ENCODE measurements at regions not wholly inside any gene's neighbourhood (a gene's known extent, or its start where the extent isn't known, plus 50 kb on each side); places are given as distances from the start of the nearest gene placed in this dataset.

DNA sequence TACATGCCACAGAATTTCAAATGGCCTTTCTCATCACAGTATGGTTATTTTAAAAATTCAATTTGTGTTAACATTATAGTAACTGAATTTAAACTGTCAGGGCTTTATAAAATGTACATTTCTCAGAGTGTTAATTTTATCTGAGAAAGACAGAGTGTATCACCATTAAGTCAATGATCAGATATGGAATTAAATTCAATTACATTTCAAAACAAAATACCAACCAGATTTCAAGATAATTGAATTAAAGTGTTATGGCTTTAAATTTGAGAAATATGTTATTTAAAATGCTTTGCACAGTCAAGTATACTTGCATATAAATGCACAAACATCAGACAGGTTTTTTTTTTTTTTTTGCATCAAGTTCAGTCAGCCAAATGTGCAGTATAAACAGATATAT, 1574.4 kb downstream of the BRINP3 start:
- Histone ChIP-seq H3K9ac (ENCODE audit: low read depth, low read length) (no peak overlapping the region), H3K9me3 (ENCODE audit: control insufficient read depth, insufficient read depth, low read length) (no peaks in the 10 kb centered on the region), H3K36me3 (ENCODE audit: insufficient read depth, low read length) (no peaks in the 10 kb centered on the region), H3K4me1 (ENCODE audit: insufficient read depth, low read length) (no peaks in the 10 kb centered on the region; the same call in 1 of the 2 replicates)

DNA sequence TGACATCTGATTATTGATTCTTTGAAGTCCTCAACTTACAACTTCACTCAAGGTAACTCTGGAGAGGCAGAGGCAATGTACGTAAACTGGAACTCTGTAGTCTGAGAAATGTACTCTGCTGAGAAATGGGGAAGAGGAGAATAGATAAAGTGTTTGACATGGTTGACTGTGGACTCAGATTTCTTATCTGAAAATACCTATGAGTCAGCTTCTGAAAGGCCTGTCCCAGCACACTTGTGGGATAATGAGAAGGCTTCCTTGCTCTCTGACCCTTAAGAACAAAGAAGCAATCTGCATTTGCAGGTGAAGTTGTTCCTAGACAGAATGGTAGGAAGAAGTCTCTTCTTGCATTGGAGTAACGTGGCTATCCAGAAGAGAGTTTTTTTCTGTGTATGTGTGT, 1573.5 kb downstream of the BRINP3 start:
- H3K9me3 ChIP-seq (ENCODE audit: control insufficient read depth, insufficient read depth, low read length) = no peaks in the 10 kb centered on the region
- H3K9ac ChIP-seq (ENCODE audit: low read depth, low read length) = no peak overlapping the region
- H3K4me1 ChIP-seq (ENCODE audit: insufficient read depth, low read length) = no peaks in the 10 kb centered on the region; the same call in 1 of the 2 replicates
- no peaks in the 10 kb centered on the region for H3K36me3 ChIP-seq (ENCODE audit: insufficient read depth, low read length)

DNA sequence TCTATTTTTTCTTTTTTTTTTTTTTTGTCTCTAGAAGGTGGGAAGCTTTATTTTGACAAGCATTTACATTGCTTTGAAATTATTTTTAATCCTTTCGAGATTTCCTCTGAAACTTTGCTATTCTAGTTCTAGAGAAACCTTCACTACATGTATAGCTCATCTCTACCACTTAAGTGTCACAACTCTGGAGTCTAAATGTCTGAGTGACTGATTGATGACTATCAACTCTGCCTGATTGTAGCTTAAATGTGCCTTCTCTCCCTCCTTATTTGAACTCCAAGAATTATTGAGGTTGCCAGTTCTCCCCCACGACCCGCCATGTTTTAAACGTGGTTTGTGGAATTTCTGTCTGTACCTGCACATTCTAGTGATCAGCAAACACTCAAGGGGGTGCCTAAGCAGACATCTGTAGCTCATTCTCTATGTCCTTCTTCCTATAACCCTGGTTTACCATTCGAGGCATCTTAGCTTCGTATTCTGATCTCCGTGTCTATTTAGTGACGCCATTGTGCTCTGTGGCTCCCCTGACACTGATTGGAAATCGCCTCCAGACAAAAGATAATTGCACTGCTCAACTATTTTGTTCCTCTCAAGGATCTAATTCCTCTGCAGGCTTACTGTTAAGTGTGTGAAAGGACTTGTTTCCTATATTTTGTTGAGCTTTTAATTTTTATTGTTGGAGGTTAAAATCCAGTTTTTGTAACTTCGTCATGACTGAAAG, 1570.6 kb downstream of the BRINP3 start:
- no peaks in the 10 kb centered on the region for H3K36me3 ChIP-seq (ENCODE audit: insufficient read depth, low read length)
- no peak overlapping the region for H3K9ac ChIP-seq (ENCODE audit: low read depth, low read length)
- no peaks in the 10 kb centered on the region for H3K9me3 ChIP-seq (ENCODE audit: control insufficient read depth, insufficient read depth, low read length)
- no peaks in the 10 kb centered on the region; the same call in 1 of the 2 replicates for H3K4me1 ChIP-seq (ENCODE audit: insufficient read depth, low read length)

- Histone ChIP-seq H3K9ac (ENCODE audit: low read depth, low read length) (no peak overlapping the region), H3K4me1 (ENCODE audit: insufficient read depth, low read length) (peaks cover 3% of the 10 kb centered on the region; the same call in 1 of the 2 replicates), H3K36me3 (ENCODE audit: insufficient read depth, low read length) (no peaks in the 10 kb centered on the region), H3K9me3 (ENCODE audit: control insufficient read depth, insufficient read depth, low read length) (no peaks in the 10 kb centered on the region)
These were observed 1547.3 kb downstream of the BRINP3 start for GRCh38 chr1:188930382-188930781.

GRCh38 chr1:188931506-188931905, 1546.2 kb downstream of the BRINP3 start:
- H3K4me1 ChIP-seq (ENCODE audit: insufficient read depth, low read length) = peaks cover 3% of the 10 kb centered on the region; the same call in 1 of the 2 replicates
- no peaks in the 10 kb centered on the region for H3K9me3 ChIP-seq (ENCODE audit: control insufficient read depth, insufficient read depth, low read length)
- no peak overlapping the region for H3K9ac ChIP-seq (ENCODE audit: low read depth, low read length)

DNA sequence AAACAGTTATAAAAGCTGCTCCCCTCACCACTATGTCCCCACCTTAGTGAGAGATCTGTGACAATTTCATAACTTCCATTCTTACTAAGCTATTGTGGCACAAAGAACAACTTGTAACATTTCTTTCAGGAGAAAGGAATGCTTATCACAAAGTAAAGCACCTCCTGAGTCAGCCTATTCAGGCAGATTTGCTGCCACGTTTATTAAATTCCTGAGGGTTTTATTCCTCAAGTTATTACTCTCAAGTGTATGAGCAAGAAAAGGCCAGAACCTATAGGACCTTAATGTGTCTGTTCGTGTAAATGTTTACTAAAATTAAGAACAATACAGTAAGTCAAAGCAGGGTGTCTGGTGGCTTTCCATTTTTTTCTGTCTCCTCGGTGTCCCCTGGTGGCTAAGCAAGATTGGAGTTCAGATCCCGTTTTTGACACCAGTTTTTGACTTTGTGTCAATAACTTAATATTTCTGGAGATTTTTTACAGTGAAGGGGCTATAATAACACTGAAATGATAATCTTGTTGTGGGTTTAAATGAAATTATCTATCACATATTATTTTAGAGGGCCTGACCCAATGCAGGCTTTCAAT, 1539.6 kb downstream of the BRINP3 start:
- Histone ChIP-seq H3K4me1 (ENCODE audit: insufficient read depth, low read length) (peaks cover 3% of the 10 kb centered on the region; the same call in 1 of the 2 replicates), H3K9ac (ENCODE audit: low read depth, low read length) (no peak overlapping the region), H3K9me3 (ENCODE audit: control insufficient read depth, insufficient read depth, low read length) (no peaks in the 10 kb centered on the region), H3K36me3 (ENCODE audit: insufficient read depth, low read length) (no peaks in the 10 kb centered on the region)

More at GRCh38 chr1:188931506-188931905, 1546.2 kb downstream of the BRINP3 start:
- H3K36me3 ChIP-seq (ENCODE audit: insufficient read depth, low read length) = no peaks in the 10 kb centered on the region

- H3K9me3 ChIP-seq (ENCODE audit: control insufficient read depth, insufficient read depth, low read length) = no peaks in the 10 kb centered on the region
- H3K36me3 ChIP-seq (ENCODE audit: insufficient read depth, low read length) = no peaks in the 10 kb centered on the region
- H3K4me1 ChIP-seq (ENCODE audit: insufficient read depth, low read length) = peaks cover 3% of the 10 kb centered on the region; the same call in 1 of the 2 replicates
- no peak overlapping the region for H3K9ac ChIP-seq (ENCODE audit: low read depth, low read length)
These were observed 1535.7 kb downstream of the BRINP3 start for GRCh38 chr1:188941986-188942385.

- Histone ChIP-seq H3K9me3 (ENCODE audit: control insufficient read depth, insufficient read depth, low read length) (no peaks in the 10 kb centered on the region), H3K4me1 (ENCODE audit: insufficient read depth, low read length) (peaks cover 6% of the 10 kb centered on the region; the same call in 1 of the 2 replicates), H3K36me3 (ENCODE audit: insufficient read depth, low read length) (no peaks in the 10 kb centered on the region), H3K9ac (ENCODE audit: low read depth, low read length) (no peak overlapping the region)
These were observed 1528.0 kb downstream of the BRINP3 start for GRCh38 chr1:188949701-188950100.

DNA sequence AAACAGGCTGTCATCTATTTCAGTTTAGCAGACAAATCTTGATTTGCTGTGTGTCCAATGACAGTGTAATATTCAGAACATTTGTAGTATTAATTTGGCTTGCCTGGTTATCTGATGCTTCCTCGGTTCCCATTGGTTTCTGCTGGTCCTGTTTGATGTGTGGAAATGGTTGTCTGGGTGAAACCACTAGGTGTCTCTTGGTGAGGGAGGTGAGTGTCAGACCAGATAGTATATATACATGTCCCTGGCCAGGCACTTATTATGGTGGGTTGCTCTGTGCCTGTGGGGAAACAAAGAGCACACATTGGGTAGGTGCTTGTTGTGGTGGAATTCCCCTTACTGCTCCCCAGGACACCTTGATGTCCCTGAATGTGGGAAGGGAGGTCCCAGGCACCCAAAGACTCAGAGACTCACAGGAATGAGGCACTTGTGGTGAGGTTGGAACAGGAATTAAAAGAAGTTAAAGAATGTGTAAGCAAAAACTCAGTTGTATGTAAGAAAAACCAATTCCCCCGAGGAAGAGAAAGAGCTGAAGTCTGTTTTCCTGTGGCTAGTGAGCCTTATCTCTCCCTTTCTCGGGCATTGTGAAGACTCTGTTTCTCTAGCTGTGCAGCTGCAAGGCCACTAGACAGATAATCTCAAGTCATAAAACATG, 1519.1 kb downstream of the BRINP3 start:
- Histone ChIP-seq H3K36me3 (ENCODE audit: insufficient read depth, low read length) (no peaks in the 10 kb centered on the region), H3K9me3 (ENCODE audit: control insufficient read depth, insufficient read depth, low read length) (no peaks in the 10 kb centered on the region)

DNA sequence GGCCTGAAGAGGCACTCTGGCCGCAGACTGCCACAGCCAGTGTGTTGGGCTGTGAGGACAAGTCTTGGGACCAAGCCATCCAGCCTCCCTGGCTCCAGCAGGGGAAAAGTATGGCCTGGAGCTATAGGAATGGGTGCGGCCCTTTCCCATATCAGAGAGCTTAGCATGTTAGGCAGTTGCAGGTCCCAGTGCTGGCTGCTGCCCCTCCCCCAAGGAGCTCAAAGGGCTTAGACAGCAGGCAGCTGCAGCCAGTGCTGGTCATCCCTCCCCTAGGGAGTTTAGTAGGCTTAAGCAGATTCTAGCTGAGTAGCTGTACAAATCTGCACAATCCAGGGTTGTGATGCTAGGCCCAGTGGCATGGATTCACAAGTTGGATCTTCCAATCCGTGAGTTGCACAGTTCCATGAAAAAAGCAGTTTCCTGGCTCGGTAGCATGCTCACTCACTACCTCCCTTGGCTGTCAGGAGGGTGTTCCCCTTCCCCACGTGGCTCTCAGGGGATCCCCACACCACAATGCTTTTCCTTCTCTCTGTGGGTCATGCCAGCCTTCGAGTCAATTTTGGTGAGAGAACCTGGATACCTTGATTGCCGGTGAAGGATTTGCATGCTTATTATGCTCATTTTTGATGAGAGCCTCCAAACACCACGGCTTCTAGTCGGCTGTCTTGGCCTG, 1490.8 kb downstream of the BRINP3 start:
- no peak overlapping the region for H3K9ac ChIP-seq (ENCODE audit: low read depth, low read length)
- no peaks in the 10 kb centered on the region for H3K9me3 ChIP-seq (ENCODE audit: control insufficient read depth, insufficient read depth, low read length)
- no peaks in the 10 kb centered on the region for H3K36me3 ChIP-seq (ENCODE audit: insufficient read depth, low read length)
- 0 out of 2 replicates have a peak, but pooled peaks cover 6% of the 10 kb centered on the region for H3K4me1 ChIP-seq (ENCODE audit: insufficient read depth, low read length)

More for the DNA sequence above, 1519.1 kb downstream of the BRINP3 start:
- Histone ChIP-seq H3K4me1 (ENCODE audit: insufficient read depth, low read length) (0 out of 2 replicates have a peak, but pooled peaks cover 4% of the 10 kb centered on the region), H3K9ac (ENCODE audit: low read depth, low read length) (no peak overlapping the region)

DNA sequence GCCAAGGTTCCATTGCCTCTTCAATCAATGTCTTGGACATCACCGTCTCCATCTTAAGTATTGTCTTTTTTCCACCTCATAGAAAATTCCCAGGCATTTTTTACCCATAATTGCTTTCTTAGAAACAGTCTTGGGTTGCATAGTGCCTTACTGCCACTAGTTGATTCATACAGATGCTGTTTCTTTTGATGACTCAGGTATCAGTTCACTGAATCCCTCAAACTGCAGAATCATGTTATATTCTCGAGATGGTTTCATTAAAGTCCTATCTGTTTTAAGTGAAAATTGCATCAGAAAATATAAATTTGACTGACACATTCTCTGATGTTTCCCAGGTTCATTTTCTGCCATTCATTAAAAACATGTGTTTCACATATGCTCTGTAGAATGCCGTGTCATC, 1489.1 kb downstream of the BRINP3 start:
- Histone ChIP-seq H3K36me3 (ENCODE audit: insufficient read depth, low read length) (no peaks in the 10 kb centered on the region), H3K4me1 (ENCODE audit: insufficient read depth, low read length) (0 out of 2 replicates have a peak, but pooled peaks cover 6% of the 10 kb centered on the region), H3K9me3 (ENCODE audit: control insufficient read depth, insufficient read depth, low read length) (no peaks in the 10 kb centered on the region), H3K9ac (ENCODE audit: low read depth, low read length) (no peak overlapping the region)

DNA sequence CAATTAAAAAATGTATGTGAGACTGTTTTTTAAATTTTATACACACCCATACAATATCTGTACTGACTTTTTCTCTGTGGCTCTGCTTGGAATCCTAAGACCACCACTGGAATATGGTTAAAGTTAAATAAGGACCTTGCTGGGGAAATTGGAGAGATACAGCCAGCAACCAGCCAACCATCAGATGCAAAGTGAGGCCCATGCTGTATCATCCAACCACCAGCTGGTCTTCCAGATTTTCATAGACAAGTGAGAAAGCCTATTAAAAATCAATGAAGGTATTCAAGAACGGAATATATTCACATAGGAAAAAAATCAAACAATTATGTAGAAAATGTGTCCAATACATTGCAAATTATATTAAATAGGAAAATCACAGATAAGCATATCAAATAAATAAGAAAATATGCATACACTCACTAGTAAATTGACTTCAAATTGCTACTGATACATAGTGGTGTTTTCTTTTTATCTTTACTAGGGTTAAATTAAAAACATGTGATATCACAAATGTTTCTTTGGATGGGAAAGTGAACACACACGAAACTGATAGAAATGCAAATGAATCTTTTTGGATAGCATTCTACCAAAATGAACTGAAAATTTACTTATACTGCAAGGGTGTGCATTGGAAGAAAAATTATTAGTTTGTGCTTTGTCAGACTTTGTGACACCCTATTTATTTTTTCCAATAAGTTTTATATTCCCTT, 1486.3 kb downstream of the BRINP3 start:
- Histone ChIP-seq H3K4me1 (ENCODE audit: insufficient read depth, low read length) (0 out of 2 replicates have a peak, but pooled peaks cover 6% of the 10 kb centered on the region), H3K9ac (ENCODE audit: low read depth, low read length) (no peak overlapping the region), H3K36me3 (ENCODE audit: insufficient read depth, low read length) (no peaks in the 10 kb centered on the region), H3K9me3 (ENCODE audit: control insufficient read depth, insufficient read depth, low read length) (no peaks in the 10 kb centered on the region)

DNA sequence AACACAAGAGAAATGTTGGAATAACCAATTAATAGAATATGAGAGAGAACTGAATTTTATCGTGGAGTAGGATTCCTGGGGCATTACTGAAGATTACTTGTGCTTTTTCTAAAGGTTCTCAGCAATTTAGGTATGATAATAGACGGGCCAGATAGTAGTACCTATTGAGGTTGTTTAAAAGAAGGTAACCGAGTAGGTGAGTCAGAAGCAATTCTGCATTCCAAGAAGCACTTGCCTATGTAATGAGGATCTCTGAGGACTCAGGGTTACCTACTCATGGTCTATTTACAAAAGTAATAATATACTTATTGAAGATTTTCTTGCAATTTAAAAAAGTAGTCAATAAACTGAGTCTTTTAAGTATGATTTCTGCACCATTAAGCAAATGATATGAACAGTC, 1469.8 kb downstream of the BRINP3 start:
- Histone ChIP-seq H3K36me3 (ENCODE audit: insufficient read depth, low read length) (no peaks in the 10 kb centered on the region), H3K9me3 (ENCODE audit: control insufficient read depth, insufficient read depth, low read length) (no peaks in the 10 kb centered on the region), H3K4me1 (ENCODE audit: insufficient read depth, low read length) (no peaks in the 10 kb centered on the region), H3K9ac (ENCODE audit: low read depth, low read length) (no peak overlapping the region)

GRCh38 chr1:189021577-189021976, 1456.1 kb downstream of the BRINP3 start:
- H3K9ac ChIP-seq (ENCODE audit: low read depth, low read length) = no peak overlapping the region
- H3K36me3 ChIP-seq (ENCODE audit: insufficient read depth, low read length) = no peaks in the 10 kb centered on the region
- H3K4me1 ChIP-seq (ENCODE audit: insufficient read depth, low read length) = no peaks in the 10 kb centered on the region
- no peaks in the 10 kb centered on the region for H3K9me3 ChIP-seq (ENCODE audit: control insufficient read depth, insufficient read depth, low read length)
